GM12892 (cell line): ENCODE measurements at regions not wholly inside any gene's neighbourhood (a gene's known extent, or its start where the extent isn't known, plus 50 kb on each side); places are given as distances from the start of the nearest gene placed in this dataset.

ENCODE experiments used
- POLR2A ChIP-seq: IDR thresholded peaks from 2 replicates; pipeline ENCODE4 v1.6.1; 2011; ENCODE audit warnings: low read depth, low read length, control low read depth
- TAF1 ChIP-seq: IDR thresholded peaks from 2 replicates; pipeline ENCODE4 v1.6.1; 2011; ENCODE audit warnings: low read depth, mild to moderate bottlenecking, control low read depth, low read length, borderline replicate concordance

GRCh38 chr2:5183031-5183430, 509.2 kb upstream of the SOX11 start:
- TF ChIP-seq POLR2A (no peak), TAF1 (no peak)
